Anterior cingulate cortex (tissue), 58 donors: ENCODE measurements at regions not wholly inside any gene's neighbourhood (a gene's known extent, or its start where the extent isn't known, plus 50 kb on each side); places are given as distances from the start of the nearest gene placed in this dataset.
A peak's percentile ranks its signal among the peaks of the same experiment; 100 is the strongest.

Experiments
- DNase-seq, 58 donors: peaks; one replicate each; lab custom pipeline; 2025; lab: John Stamatoyannopoulos, UW

- no peak for DNase-seq
Observed at GRCh38 chr20:52746190-52746589, 226.0 kb upstream of the TSHZ2 start.

DNA sequence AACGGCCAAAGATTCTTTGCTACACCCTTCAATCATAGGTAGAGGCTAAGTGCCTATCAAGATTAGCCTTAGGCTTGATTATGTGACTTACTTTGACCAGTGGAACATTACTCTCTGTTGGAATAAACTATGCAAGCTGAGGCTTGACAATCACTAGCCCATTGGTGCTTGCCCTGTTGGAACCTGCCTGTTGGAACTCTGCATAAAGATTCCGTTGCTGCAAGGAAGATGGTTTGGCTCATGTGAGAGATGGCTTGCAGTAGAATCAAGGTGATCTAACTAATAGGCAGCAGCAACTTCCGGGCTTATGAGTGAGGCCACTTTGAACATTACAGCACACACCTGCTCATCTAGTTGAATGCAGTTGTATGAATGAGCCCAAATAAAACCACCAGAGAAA is 227.7 kb upstream of the TSHZ2 start:
- no peak for DNase-seq

GRCh38 chr20:52738081-52738480 is 234.1 kb upstream of the TSHZ2 start:
- no peak for DNase-seq

GRCh38 chr20:52736507-52736906 is 235.7 kb upstream of the TSHZ2 start:
- DNase-seq: no peak

DNA sequence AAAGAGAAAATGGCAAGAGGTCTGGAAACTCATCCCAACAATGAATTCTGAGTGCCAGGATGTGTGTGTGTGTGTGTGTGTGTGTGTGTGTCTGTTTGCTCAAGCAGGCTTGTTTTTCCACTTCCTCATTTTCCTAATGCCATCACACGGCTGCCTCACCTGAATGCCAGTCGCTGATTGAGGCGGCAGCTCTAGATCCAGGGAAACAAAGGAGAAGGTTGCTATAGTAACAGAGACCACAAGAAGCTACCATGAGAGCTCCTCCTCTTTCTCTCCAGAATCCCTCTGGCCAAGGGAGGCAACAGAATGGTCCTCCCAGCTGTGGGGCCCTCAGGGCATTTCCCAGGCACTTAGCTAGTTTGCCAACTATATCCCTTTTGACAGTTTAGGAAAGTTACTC is 241.1 kb upstream of the TSHZ2 start:
- DNase-seq: no peak

GRCh38 chr20:52727740-52728456 is 244.3 kb upstream of the TSHZ2 start:
- no peak for DNase-seq

- DNase-seq: no peak
Observed at GRCh38 chr20:52724541-52724940, 247.6 kb upstream of the TSHZ2 start.

GRCh38 chr20:52722926-52723688 is 249.1 kb upstream of the TSHZ2 start:
- DNase-seq: no peak

DNA sequence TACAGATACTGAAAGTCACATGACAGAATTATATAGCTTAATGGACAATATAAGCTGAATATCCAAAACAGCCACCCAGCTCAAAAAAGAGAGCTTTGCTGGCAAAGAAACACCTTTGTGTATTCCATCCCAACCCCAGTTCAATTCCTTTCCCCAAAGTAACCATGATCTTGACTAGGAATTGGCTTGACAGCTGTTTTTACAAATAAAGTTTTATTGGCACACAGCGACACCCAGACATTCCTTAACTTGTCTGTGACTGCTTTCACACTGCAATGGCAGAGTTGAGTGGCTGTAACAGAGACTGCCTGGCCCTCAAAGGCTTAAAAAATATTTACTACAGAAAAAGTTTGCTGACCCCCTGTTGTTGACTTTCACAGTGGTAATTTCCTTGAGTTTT is 264.0 kb upstream of the TSHZ2 start:
- DNase-seq: no peak

GRCh38 chr20:52704553-52704952 is 267.6 kb upstream of the TSHZ2 start:
- no peak for DNase-seq

DNA sequence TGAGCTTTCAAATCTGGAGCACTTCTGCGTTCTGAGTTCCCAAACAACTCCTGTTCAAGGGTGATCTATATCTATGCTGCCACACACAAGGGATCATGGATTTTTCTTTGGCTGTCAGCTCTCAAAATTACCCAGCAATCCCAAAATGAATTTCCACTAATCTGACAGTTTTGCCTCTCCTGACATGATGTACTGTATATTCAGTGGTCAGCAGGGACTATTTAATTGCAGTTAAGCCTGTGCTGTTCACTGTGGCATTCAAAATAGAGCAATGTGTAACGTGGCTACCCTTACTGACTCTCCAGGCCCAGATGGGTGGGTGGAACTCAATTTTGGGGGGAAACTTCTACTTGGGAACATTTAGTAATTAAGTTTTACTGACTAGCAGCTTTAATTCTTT is 283.8 kb upstream of the TSHZ2 start:
- DNase-seq: no peak

GRCh38 chr20:52684905-52685304 is 287.3 kb upstream of the TSHZ2 start:
- DNase-seq: no peak

GRCh38 chr20:52684176-52684575 is 288.0 kb upstream of the TSHZ2 start:
- DNase-seq: peak in 20 of 58 donors; percentile 0 to 57 (median 3)

DNA sequence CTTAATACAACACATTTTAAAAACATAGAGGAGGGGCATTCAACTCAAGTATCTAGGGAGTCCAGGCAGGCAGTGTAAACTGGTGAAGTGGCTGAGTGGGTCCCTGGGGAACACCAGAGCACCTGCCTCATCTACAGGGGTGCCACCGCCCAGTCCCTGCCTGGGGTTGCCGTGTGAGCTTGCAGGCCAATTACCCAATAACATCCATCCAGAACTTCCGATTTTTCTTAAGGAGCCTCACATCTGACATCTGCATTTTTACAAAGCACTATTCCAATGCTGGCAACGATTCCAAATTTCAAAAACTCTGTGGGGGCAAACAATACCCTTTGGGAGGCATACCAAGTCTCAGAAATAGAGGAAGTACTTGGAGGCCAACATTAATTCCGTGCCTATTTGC is 288.4 kb upstream of the TSHZ2 start:
- DNase-seq: no peak

DNA sequence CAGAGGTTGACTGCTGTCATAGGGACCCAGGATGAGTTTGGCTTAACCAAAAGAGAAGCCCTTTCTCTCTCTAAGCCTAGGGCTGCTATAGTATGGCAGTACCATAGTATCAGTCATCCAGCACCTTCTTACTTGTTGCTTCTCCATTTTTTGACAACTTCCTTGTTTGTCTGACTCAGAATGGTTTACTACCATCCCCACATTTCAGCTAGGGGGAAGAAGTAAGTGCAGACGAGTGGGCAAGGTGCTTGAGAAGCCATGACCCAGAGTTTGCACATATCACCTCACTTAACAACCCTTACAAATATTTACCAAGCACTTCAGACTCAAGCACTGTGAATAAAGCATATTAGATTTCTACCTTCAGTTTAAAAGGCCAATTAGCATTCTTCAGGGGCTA is 289.9 kb upstream of the TSHZ2 start:
- DNase-seq: no peak

DNA sequence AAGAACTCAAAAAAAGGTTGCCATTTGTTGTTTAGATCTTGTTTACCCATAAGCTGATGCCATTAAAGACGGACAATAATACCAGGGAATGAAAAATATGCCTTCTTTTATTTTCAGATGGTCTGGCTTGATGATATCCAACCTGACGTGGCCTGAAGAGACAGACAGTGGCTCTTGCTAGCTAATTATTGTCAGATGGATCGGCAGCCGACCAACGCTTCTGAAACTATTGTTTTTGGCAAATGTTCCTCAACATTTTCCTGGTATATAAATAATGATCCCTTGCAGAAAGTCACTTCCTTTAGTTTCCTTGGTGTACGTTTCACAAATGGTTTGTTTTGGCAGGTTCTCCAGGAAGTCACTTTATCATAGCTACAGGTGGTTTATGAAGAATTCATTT is 290.9 kb upstream of the TSHZ2 start:
- no peak for DNase-seq

DNA sequence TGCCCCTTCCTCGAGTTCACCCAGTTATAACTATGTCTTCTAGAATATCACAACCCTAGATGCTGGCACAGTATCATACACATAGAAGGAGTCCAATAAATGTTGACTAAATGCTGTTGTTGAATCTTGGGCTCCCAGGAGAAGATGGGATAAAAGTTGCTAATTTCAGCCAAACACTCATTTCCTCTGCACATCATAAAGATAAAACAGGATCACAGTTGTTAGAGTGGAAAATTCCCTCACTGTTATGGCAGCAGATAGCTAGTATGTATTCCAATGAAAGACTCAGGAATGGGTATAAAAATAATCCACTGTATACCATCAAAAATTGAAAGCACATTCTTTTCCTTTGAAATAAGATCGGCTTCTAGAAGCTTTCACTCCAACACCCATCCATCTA is 294.9 kb upstream of the TSHZ2 start:
- no peak for DNase-seq

DNA sequence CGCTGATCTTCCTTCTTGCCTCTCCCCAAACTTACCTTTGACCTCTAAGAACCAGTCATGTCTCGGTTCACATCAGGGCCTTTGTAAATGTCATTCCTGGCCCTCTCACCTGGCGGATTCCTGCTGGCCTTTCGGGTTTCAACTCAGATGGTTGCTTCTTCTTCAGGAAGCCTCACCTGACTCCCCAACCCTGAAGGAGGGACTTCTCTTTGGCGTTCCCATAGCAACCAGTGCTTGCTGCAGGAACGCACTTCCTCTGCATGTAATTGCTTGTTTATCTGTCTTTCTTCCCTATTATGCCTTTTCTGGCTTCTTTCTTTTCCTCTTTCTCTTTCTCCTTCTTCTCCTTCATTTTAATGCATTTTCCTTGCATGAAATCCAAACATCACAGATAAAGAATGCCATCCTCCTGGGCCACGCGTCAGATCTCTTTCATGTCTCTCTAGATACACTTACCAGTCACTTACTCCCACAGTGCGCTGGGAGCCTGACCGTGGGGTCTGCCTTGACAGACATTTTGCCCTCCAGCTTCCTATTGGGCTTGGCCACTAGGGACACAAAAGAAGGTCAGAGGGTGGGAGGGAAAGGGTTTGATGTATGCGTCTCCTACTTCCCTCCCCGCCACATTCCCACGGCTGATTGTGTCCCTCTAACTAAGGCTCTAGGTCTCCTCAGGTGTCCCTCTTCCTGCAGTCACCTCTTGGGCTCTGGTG is 295.7 kb upstream of the TSHZ2 start:
- no peak for DNase-seq

DNA sequence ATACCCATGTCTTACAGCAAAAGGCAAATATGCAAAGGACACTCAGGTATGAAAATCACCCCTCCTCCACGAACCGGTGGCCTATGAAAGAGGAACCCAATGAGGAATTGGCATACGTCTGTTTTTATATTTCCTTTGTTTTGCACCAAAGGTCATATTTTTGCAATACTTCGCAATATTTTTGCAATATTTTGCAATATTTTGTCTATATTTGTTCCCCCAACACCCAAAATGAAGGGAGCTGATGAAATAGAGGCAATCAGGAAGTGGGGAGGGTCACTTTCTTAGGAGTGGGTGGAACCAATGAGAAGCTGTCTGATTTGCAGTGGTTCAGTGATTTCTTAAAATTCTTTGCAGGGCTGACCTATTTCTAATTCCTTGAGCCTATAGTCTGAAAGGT is 296.8 kb upstream of the TSHZ2 start:
- no peak for DNase-seq

DNA sequence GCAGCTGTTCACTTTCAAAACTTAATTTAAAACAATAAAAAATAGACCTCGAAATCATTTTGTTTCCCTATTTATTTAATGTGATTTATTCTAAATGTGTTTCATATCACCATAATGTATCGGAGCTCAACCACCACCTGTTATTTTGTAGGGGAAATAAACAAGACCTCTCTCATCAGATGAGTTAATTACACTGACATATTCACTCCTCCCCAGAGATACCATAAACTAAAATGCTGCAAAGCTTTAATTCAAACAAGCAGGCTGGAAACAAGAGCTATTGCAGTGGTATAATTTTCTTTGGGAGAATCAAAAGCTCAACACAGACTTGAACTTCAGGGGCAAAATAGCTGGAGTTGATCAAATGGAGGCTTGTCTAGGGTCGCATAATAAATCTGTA is 303.5 kb upstream of the TSHZ2 start:
- DNase-seq: no peak

DNA sequence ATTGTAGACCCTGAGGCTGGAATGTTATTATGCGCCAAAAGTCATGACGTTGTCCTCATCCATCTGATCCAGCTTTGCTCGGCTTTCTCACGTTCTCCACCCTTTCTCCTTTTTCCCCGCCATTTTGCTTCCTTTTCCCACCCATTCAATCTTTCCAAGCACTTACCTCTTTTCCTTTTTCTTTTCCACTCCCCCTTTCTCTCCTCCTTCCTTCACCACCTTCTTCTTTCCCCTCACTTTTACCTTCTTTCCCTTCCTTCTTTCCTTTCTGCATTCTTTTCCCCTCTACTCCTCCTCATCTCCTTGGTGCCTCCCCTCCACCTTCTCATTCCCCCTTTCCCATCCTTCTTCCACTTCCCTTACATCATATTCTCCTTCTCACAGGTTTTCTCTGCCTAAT is 304.8 kb upstream of the TSHZ2 start:
- no peak for DNase-seq

DNA sequence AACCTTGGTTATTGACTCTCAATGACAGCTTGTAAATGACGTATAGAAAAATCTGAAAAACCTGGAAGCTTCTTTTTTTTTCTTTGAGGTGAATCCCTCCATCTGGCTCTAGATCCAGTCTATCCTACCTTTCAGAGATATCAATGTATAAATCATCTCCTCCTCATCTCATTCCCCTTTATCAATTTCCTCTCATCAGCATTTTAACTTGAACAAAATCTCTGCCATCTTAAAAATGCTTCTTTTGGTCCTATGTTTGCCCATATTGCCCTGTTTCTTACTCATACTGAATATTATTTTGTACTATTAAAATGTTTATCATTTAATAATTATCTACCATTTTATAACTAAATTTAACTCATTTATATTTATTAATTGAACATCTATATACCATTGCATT is 306.7 kb upstream of the TSHZ2 start:
- no peak for DNase-seq
